Testis (tissue), 2 donors: ENCODE measurements at regions not wholly inside any gene's neighbourhood (a gene's known extent, or its start where the extent isn't known, plus 50 kb on each side); places are given as distances from the start of the nearest gene placed in this dataset.

Source experiments
- DNase-seq: peaks from one replicate; pipeline ENCODE4 v3.0.0-alpha.2; 2019
- H3K27ac ChIP-seq, 2 donors: fragments of 200-600 bp; sonication (generic); one replicate each; pipeline ENCODE4 v1.5.1; 2019
- H3K27me3 ChIP-seq: fragments of 200-600 bp; sonication (generic); one replicate; pipeline ENCODE4 v1.5.1; 2019
- H3K36me3 ChIP-seq: fragments of 200-600 bp; sonication (generic); one replicate; pipeline ENCODE4 v1.5.1; 2017; ENCODE audit warnings: low read depth; ENCODE audit errors: missing control alignments
- H3K4me1 ChIP-seq: fragments of 200-600 bp; sonication (generic); one replicate; pipeline ENCODE4 v1.5.1; 2019
- H3K4me3 ChIP-seq, 2 donors: fragments of 200-600 bp; sonication (generic); one replicate each; pipeline ENCODE4 v1.5.1; 2017 to 2019
- H3K9me3 ChIP-seq: fragments of 200-600 bp; sonication (generic); one replicate; pipeline ENCODE4 v1.5.1; 2017
- CTCF ChIP-seq, 3 experiments: fragments of 450-650 bp in 2 of 3; fragments of 200-600 bp in 1 of 3; sonication (generic) in 1 of 3; IDR thresholded peaks; one replicate each; pipeline ENCODE4 v1.5.1; 2016 to 2019; ENCODE audit warnings: antibody characterized with exemption in 3 of 3, mild to moderate bottlenecking in 2 of 3, moderate library complexity in 1 of 3
- POLR2A ChIP-seq: fragments of 450-650 bp; IDR thresholded peaks from one replicate; pipeline ENCODE4 v1.6.1; 2017; ENCODE audit warnings: antibody characterized with exemption, mild to moderate bottlenecking, moderate library complexity
- WGBS, 2 donors: methylation state at CpG; one replicate each; pipeline ENCODE4 v1.1.5; 2018; 5-methylcytosine and 5-hydroxymethylcytosine counted together
- intact Hi-C: fragments of 100-400 bp; cut with DNase I; formaldehyde crosslinking; loops from one replicate; pipeline ENCODE4 v1.15.1; 2023; ENCODE audit warnings: low total_unique reads

DNA sequence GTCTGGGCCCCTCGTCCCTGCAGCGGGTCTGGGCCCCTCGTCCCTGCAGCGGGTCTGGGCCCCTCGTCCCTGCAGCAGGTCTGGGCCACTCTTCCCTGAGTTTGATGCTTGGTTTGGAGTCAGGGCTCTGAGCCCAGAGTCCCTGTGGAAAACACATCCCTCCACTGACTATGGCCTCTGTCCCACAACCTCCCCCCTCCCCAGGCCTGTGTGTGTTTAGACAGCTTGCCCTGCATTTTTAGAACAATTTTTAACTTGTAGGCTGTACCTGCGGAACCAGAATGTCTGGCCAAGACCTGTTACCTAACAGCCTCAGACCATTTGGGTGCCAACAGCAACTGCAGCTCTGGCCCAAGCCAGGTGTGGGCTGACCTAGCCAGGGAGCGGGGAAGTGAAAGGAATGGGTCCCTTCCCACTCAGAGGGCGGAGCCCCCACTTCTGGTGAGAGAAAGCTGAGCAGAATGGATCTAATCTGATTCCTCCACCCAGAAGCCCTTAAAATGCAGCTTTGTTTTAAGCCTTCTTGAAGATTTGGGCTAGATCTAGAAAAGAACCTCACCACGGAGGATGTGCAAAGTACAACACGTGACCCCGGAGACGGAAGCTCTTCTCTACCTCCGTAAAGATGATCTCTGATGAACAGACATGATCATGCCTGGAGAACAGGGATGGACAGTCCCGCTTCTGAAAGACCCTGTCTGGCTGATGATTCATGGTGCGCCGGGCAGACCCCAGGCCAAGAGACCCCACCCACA, 60.5 kb upstream of the TFRC start:
- Histone ChIP-seq H3K27ac (no peak overlapping the region), H3K4me3 (no peak overlapping the region), H3K9me3 (no peaks in the 10 kb centered on the region), H3K36me3 (no peaks in the 10 kb centered on the region), H3K27me3 (no peaks in the 10 kb centered on the region), H3K4me1 (peaks cover 10% of the 10 kb centered on the region)
- DNase-seq: no peak
- intact Hi-C loops: no loop called here
- TF ChIP-seq CTCF (IDR thresholded peaks at IDR 0.05) (no peak), POLR2A (no peak)
- 74 to 94% methylated on average over 9 to 16 of the region's 16 CpGs for WGBS, 2 donors

DNA sequence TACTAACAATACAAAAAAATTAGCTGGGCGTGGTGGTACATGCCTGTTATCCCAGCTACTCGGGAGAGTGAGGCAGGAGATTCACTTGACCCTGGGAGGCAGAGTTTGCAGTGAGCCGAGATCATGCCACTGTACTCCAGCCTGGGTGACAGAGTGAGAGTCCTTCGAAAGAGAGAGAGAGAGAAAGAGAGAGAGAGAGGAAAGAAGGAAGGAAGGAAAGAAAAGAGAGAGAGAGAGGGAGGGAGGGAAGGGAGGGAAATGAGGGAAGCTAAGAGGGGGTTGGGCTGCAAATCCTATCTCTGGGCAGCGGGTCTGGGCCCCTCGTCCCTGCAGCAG, 59.9 kb upstream of the TFRC start:
- TF ChIP-seq POLR2A (no peak), CTCF (IDR thresholded peaks at IDR 0.05) (no peak)
- 79 to 86% methylated on average over 5 to 6 of the region's 6 CpGs for WGBS, 2 donors
- no peak overlapping the region for H3K4me3 ChIP-seq
- H3K36me3 ChIP-seq: no peaks in the 10 kb centered on the region
- intact Hi-C loops: no loop called here
- no peak for DNase-seq
- H3K4me1 ChIP-seq: peaks cover 10% of the 10 kb centered on the region
- no peaks in the 10 kb centered on the region for H3K27me3 ChIP-seq
- no peaks in the 10 kb centered on the region for H3K9me3 ChIP-seq
- no peak overlapping the region for H3K27ac ChIP-seq

GRCh38 chr3:196141052-196141865, 59.4 kb upstream of the TFRC start:
- 71 to 80% methylated on average over 9 to 15 of the region's 15 CpGs for WGBS, 2 donors
- no peaks in the 10 kb centered on the region for H3K27me3 ChIP-seq
- no peak overlapping the region for H3K27ac ChIP-seq
- no peak for TF ChIP-seq POLR2A
- TF ChIP-seq CTCF (IDR thresholded peaks at IDR 0.05): no peak
- no peaks in the 10 kb centered on the region for H3K9me3 ChIP-seq
- no peak for DNase-seq
- H3K4me3 ChIP-seq: no peak overlapping the region
- intact Hi-C loops: no loop called here
- peaks cover 10% of the 10 kb centered on the region for H3K4me1 ChIP-seq
- H3K36me3 ChIP-seq: no peaks in the 10 kb centered on the region

DNA sequence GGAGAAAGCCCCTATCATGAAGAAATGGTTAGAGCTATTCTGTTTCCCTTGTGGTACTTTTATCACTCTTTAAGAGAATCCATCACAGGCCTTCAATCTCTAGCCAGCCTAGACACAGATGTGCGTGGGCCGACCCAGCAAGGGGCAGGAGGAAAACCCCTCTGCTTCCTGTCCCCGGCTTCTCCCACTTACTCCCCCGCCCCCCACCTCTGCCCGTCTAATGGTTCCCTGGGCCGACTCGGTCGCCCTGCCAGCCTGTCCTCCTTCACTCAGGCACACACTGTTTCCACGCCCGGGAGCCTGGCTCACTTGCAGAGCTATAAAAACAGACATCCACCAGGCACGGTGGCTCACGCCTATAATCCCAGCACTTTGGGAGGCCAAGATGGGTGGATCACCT, 58.3 kb upstream of the TFRC start:
- Histone ChIP-seq H3K27me3 (no peaks in the 10 kb centered on the region), H3K27ac (no peak overlapping the region), H3K36me3 (no peaks in the 10 kb centered on the region), H3K9me3 (no peaks in the 10 kb centered on the region), H3K4me3 (no peak overlapping the region), H3K4me1 (peaks cover 10% of the 10 kb centered on the region)
- no peak for DNase-seq
- TF ChIP-seq CTCF (IDR thresholded peaks at IDR 0.05) (no peak), POLR2A (no peak)
- intact Hi-C loops: no loop called here
- 60 to 76% methylated on average over 12 of the region's 12 CpGs for WGBS, 2 donors
